Left renal pelvis (tissue), 4 donors: ENCODE measurements at regions not wholly inside any gene's neighbourhood (a gene's known extent, or its start where the extent isn't known, plus 50 kb on each side); places are given as distances from the start of the nearest gene placed in this dataset.

ENCODE experiments used
- DNase-seq, 4 donors: peaks; one replicate each; pipeline ENCODE4 v3.0.0-alpha.2; 2013; ENCODE audit warnings: low read depth in 4 of 4, low spot score in 3 of 4

- DNase-seq, result no peak
These were observed 174.4 kb upstream of the SHH start for GRCh38 chr7:155986497-155987160.

DNA sequence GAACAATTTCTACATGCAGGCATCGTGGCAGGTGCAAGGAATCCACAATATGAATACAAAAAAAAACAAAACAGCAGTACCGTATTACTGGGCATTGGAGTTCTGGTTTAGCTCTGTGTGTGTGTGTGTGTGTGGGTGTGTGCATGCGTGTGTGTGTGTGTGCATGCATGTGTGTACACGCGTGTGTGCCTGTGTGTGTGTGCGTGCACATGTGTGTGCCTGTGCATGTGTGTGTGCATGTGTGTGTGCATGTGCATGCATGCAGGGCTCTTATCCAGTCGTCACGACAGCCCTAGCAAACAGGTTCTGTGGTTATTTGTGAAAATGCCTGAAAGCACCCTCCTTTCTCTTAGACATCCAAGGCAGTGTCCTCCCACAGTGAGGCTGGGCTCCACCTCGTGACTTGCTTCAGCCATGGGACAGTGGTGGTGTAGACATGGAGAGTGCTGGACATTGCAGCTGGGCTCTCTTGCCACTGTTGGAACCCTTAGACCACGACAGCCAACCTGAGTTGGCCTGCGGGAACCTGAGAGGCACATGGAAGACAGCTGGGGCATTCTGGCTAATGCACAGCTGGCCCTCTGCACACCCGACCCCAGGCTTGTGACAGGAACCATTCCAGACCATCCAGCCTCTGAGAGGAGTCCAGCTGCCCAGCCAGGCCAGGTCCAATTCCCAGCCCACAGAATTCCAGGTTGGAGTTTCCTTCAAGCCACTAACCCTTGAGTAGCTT, 173.4 kb upstream of the SHH start:
- DNase-seq, result no peak

GRCh38 chr7:155984609-155985405, 172.5 kb upstream of the SHH start:
- no peak for DNase-seq

DNA sequence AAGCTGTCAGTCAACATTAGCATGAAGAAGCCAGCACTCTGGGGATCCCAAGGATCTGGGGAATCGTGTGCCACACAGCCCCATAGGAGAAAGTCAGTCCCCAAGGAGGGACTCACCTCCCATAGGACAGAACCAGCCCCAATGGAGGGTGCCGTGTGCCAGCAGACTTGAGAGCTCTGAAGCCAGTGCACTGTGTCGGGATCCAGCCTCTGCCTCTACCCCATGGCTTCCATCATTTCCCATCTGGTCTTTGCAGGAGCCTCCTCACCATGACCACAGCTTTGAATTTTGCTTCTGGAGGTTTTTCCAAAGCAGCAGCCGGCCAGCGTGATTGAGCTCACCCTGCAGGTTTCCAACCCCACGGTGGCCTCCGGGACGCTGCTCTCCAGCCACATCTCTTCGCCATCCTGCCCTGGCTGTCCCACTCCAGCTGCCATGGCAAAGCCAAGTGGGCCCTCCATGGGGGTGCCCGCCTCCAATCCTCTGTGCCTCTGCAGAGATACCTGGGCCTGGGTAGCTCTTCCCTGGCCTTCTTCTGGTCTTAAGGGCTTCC, 171.8 kb upstream of the SHH start:
- DNase-seq, result no peak

GRCh38 chr7:155983176-155983815, 171.0 kb upstream of the SHH start:
- DNase-seq, result no peak

GRCh38 chr7:155981703-155982102, 169.4 kb upstream of the SHH start:
- DNase-seq, result no peak

DNA sequence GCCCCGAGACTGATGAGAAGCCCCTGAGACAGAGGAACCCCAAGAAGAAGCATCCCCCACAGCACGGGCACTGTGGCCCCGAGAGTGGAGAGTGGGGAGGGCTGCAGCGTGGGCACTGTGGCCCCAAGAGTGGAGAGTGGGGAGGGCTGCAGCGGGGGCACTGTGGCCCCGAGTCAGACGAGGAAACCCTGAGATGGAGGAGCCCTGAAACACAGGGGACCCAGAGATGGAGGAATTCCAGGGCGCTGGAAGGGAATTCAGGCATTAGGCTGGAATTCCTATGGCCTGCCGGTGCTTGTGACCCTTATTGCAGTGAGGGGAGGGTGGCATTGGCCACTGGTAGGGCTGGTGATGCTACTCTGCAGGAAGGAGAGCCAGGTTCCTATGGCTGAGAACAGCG, 168.6 kb upstream of the SHH start:
- no peak for DNase-seq

GRCh38 chr7:155979994-155980393, 167.7 kb upstream of the SHH start:
- DNase-seq, result no peak

GRCh38 chr7:155979566-155979965, 167.3 kb upstream of the SHH start:
- DNase-seq, result no peak

- no peak for DNase-seq
These were observed 163.2 kb upstream of the SHH start for GRCh38 chr7:155975490-155975889.

DNA sequence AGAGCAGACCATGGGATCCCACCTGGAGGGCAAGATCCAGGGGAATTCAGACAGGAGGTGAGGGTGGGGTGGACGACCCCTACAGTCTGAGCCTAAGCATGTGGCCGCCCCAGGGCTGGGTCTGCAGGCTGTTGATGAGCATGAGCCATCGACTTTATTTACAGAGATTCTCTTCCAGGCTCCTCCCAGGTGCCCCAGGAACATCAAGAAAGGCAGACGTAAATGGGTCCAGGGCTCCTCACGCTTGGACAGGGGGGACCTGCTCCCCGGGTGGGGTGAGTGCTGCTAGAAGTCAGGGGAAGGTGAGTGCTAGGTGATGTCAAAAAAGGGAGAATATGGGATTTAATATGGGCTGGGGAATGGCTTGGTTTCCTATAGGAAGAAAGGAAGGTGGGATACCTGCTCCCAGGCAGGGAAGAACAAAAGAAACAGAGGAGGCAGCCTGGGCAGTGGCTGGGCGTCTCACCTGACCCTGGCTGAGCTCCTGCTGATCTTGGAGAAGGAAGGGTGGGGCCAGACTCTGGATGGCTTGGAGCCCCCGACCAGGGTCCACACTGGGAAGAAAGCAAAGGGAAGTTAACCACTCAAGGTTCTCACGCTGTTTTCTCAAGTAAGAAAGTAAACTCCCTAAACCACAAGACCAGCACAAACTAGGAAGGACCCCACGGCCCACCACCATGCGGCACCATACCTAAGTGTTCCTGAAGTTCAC, 162.1 kb upstream of the SHH start:
- no peak for DNase-seq

GRCh38 chr7:155973451-155973997, 161.3 kb upstream of the SHH start:
- DNase-seq, result no peak

- no peak for DNase-seq
These were observed 160.6 kb upstream of the SHH start for GRCh38 chr7:155972651-155973390.

- DNase-seq, result no peak
These were observed 160.0 kb upstream of the SHH start for GRCh38 chr7:155972247-155972646.

- DNase-seq, result no peak
These were observed 159.0 kb upstream of the SHH start for GRCh38 chr7:155971180-155971770.

DNA sequence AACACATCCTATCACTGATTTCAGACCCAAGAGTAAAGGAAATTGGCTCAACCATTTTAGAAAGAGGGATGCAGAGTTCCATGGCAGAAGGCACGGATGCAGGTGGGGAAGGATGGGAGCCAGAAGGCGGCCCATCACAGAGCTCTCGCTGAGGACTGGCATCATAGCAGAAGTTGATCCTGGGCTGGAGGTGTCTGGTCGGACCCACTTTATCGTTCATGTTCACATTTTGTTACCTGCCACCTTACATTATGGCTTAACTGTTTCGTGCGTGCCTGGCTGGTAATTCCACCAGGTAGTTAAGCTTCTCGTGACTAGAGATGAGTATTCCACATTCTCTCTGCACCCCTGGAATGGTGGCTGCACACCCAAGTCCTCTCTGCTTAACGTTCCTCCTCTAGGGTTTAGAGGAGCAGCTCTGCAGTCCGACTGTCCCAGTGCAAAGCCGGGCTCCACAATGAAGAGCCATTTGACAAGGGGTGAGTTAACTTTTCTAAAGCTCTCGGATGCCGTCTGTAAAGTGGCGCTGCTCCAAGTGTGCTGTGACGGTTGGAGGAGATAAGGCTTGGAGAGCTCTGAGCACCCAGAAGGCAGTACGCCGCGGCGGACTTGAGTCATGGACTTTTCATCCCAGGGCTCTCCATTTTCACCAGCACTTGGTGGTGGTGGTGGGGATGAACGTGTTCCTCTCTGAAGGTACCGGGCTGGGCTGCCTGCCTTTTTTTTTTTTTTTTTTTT, 157.1 kb upstream of the SHH start:
- no peak for DNase-seq

GRCh38 chr7:155965010-155965409, 152.7 kb upstream of the SHH start:
- no peak for DNase-seq

DNA sequence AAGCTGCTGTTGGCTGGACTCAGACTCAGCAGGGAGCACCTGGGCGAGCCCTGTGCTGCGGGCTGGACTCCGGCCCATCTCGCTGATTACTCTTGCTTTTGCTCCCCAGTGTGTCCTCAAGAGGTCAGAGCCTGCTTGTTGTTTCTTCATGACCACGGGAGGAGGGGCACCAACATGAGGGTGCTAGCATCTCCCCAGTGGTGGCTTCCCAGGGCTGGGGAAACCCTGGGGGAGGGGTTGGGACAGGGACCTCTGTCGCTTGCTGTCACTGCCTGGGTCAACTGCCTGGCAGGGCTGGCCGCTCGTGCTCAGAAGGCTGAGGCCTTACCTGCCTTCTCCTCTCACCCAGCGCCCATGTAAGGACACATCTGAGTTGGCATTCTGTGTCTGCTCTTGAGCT, 152.3 kb upstream of the SHH start:
- no peak for DNase-seq
